Thyroid gland (tissue), 4 donors: ENCODE measurements at regions not wholly inside any gene's neighbourhood (a gene's known extent, or its start where the extent isn't known, plus 50 kb on each side); places are given as distances from the start of the nearest gene placed in this dataset.
"Not testable (repeated sequence)": the region's sequence is repeated elsewhere in the genome, so short reads cannot be mapped to it uniquely, and the experiment has no call there.

Experiments
- DNase-seq, 2 donors: peaks; one replicate each; pipeline ENCODE4 v3.0.0-alpha.2; 2019
- H3K27ac ChIP-seq, 3 donors: fragments of 200-600 bp; sonication (generic); 1 replicate in 2 of 3; 2 replicates in 1 of 3; pipeline ENCODE4 v1.5.1; 2016 to 2019; ENCODE audit warnings: mild to moderate bottlenecking in 1 of 3, moderate library complexity in 1 of 3
- H3K27me3 ChIP-seq: fragments of 200-600 bp; sonication (generic); one replicate; pipeline ENCODE4 v1.5.1; 2019
- H3K36me3 ChIP-seq, 2 donors: fragments of 200-600 bp; sonication (generic); one replicate each; pipeline ENCODE4 v1.5.1; 2016 to 2019
- H3K4me1 ChIP-seq, 2 donors: fragments of 200-600 bp; sonication (generic); one replicate each; pipeline ENCODE4 v1.5.1; 2017 to 2019
- H3K4me3 ChIP-seq, 3 donors: fragments of 200-600 bp; sonication (generic); replicated peaks in 1 of 3; 1 replicate in 2 of 3; 2 replicates in 1 of 3; pipeline ENCODE4 v1.5.1; 2016; ENCODE audit warnings: mild to moderate bottlenecking in 1 of 3
- H3K9me3 ChIP-seq: fragments of 200-600 bp; sonication (generic); one replicate; pipeline ENCODE4 v1.5.1; 2017
- CTCF ChIP-seq, 6 experiments: fragments of 200-600 bp in 3 of 6; fragments of 450-650 bp in 3 of 6; sonication (generic) in 3 of 6; IDR thresholded peaks; one replicate each; pipeline ENCODE4 v1.5.1; 2016 to 2019; ENCODE audit warnings: antibody characterized with exemption in 6 of 6, mild to moderate bottlenecking in 2 of 6, inconsistent platforms in 1 of 6, moderate library complexity in 1 of 6
- POLR2A ChIP-seq, 2 donors: fragments of 450-650 bp; IDR thresholded peaks; one replicate each; pipeline ENCODE4 v1.6.1; 2017; ENCODE audit warnings: antibody characterized with exemption in 2 of 2, mild to moderate bottlenecking in 2 of 2, moderate library complexity in 1 of 2
- WGBS, 2 donors: methylation state at CpG; one replicate each; pipeline ENCODE4 v1.1.5; 2017; 5-methylcytosine and 5-hydroxymethylcytosine counted together
- intact Hi-C: fragments of 100-400 bp; cut with DNase I; formaldehyde crosslinking; loops from one replicate; pipeline ENCODE4 v1.15.1; 2023

- Histone ChIP-seq H3K4me3 (no peak overlapping the region), H3K27ac (no peak overlapping the region), H3K4me1 (no peaks in the 10 kb centered on the region), H3K9me3 (no peaks in the 10 kb centered on the region), H3K27me3 (no peaks in the 10 kb centered on the region), H3K36me3 (no peaks in the 10 kb centered on the region)
- intact Hi-C loops: no loop called here
- TF ChIP-seq POLR2A (IDR thresholded peaks at IDR 0.05) (no peak), CTCF (IDR thresholded peaks at IDR 0.05) (no peak)
- DNase-seq: no peak
- 0% methylated on average over 1 of the region's 1 CpG for WGBS, 2 donors
Observed at GRCh38 chr6:84579404-84579803, 185.0 kb downstream of the TBX18 start.

GRCh38 chr6:84576029-84576428 lies 188.4 kb downstream of the TBX18 start:
- Histone ChIP-seq H3K36me3 (no peaks in the 10 kb centered on the region), H3K27ac (no peak overlapping the region), H3K4me1 (no peaks in the 10 kb centered on the region), H3K27me3 (no peaks in the 10 kb centered on the region), H3K9me3 (no peaks in the 10 kb centered on the region), H3K4me3 (no peak overlapping the region)
- no peak for DNase-seq
- intact Hi-C loops: no loop called here
- TF ChIP-seq CTCF (IDR thresholded peaks at IDR 0.05) (no peak), POLR2A (IDR thresholded peaks at IDR 0.05) (no peak)

DNA sequence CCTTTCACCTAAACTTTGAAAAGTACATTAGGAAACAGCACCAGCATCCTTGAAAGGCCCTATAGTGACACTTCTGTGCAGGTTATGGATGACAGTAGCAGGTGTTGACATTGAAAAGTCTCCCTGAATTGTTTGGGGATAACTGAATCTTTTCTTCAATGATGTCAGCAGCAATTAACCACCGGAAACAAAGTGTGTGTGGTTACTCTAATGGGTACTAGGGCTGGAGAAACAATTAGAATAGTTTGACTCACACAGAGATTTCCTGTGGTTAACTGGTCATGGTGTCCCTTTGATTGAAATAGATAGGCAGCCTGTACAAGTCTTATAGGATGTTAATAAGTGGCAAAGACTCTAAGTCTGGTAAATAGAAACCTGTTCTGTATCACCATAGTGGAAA lies 189.1 kb downstream of the TBX18 start:
- intact Hi-C loops: no loop called here
- no peaks in the 10 kb centered on the region for H3K27me3 ChIP-seq
- no peak overlapping the region for H3K27ac ChIP-seq
- DNase-seq: no peak
- no peaks in the 10 kb centered on the region for H3K4me1 ChIP-seq
- H3K9me3 ChIP-seq: no peaks in the 10 kb centered on the region
- WGBS, 2 donors: 73 to 74% methylated on average over 1 of the region's 1 CpG
- TF ChIP-seq CTCF (IDR thresholded peaks at IDR 0.05): no peak
- no peak for TF ChIP-seq POLR2A (IDR thresholded peaks at IDR 0.05)
- H3K4me3 ChIP-seq: no peak overlapping the region
- H3K36me3 ChIP-seq: no peaks in the 10 kb centered on the region

GRCh38 chr6:84569882-84570281 lies 194.5 kb downstream of the TBX18 start:
- intact Hi-C loops: no loop called here

DNA sequence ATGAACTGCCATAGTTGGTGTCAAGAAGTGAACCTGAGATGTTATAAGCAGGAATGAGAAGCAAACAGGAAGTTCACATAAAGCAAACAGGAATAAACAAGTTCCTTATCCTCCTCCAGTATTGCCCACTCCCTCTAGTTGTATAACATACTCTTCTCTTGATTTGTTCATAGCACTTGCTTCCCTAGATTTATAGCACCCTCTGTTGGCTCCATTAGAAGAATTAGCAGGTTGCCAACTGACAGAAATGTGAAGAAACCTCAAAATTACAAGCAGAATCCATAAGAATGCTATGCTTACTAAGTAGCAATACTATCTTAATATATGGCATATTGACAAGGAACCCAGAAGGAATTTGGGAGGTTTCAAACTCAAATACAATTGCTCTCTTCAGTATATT lies 195.4 kb downstream of the TBX18 start:
- TF ChIP-seq POLR2A (IDR thresholded peaks at IDR 0.05) (no peak), CTCF (IDR thresholded peaks at IDR 0.05) (no peak)
- DNase-seq: no peak
- intact Hi-C loops: no loop called here

More at GRCh38 chr6:84569882-84570281, 194.5 kb downstream of the TBX18 start:
- no peak overlapping the region for H3K27ac ChIP-seq
- DNase-seq: no peak
- no peak overlapping the region for H3K4me3 ChIP-seq
- H3K9me3 ChIP-seq: no peaks in the 10 kb centered on the region
- H3K27me3 ChIP-seq: no peaks in the 10 kb centered on the region
- no peaks in the 10 kb centered on the region for H3K4me1 ChIP-seq
- no peaks in the 10 kb centered on the region for H3K36me3 ChIP-seq
- no peak for TF ChIP-seq CTCF (IDR thresholded peaks at IDR 0.05)
- TF ChIP-seq POLR2A (IDR thresholded peaks at IDR 0.05): no peak

DNA sequence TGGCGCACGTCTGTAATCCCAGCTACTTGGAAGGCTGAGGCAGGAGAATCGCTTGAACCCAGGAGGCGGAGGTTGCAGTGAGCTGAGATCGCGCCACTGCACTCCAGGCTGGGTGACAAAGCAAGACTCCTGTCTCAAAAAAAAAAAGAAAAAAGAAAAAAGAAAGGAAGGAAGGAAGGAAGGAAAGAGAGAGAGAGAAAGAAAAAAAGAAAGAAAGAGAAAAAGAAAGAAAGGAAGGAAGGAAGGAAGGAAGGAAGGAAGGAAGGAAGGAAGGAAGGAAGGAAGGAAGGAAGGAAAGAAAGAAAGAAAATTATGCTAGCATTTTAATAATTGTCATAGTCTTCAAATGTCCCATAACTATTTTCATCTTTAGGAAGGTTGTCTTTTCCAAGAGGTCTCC lies 198.7 kb downstream of the TBX18 start:
- H3K27ac ChIP-seq, H3K9me3 ChIP-seq, DNase-seq, H3K4me3 ChIP-seq, intact Hi-C loops, H3K4me1 ChIP-seq, H3K27me3 ChIP-seq, H3K36me3 ChIP-seq: not testable (repeated sequence)
- WGBS, 2 donors: 92 to 93% methylated on average over 6 of the region's 6 CpGs

More for the DNA sequence above, 195.4 kb downstream of the TBX18 start:
- no peaks in the 10 kb centered on the region for H3K9me3 ChIP-seq
- H3K4me1 ChIP-seq: no peaks in the 10 kb centered on the region
- H3K36me3 ChIP-seq: no peaks in the 10 kb centered on the region
- H3K27me3 ChIP-seq: no peaks in the 10 kb centered on the region
- H3K27ac ChIP-seq: no peak overlapping the region
- H3K4me3 ChIP-seq: no peak overlapping the region
